SKM-1 (cell line): ENCODE measurements at regions not wholly inside any gene's neighbourhood (a gene's known extent, or its start where the extent isn't known, plus 50 kb on each side); places are given as distances from the start of the nearest gene placed in this dataset.
"Not testable (repeated sequence)": the region's sequence is repeated elsewhere in the genome, so short reads cannot be mapped to it uniquely, and the experiment has no call there.

Source experiments
- DNase-seq: peaks from one replicate; lab custom pipeline; 2025; ENCODE audit not compliant: unreplicated experiment; lab: John Stamatoyannopoulos, UW

DNA sequence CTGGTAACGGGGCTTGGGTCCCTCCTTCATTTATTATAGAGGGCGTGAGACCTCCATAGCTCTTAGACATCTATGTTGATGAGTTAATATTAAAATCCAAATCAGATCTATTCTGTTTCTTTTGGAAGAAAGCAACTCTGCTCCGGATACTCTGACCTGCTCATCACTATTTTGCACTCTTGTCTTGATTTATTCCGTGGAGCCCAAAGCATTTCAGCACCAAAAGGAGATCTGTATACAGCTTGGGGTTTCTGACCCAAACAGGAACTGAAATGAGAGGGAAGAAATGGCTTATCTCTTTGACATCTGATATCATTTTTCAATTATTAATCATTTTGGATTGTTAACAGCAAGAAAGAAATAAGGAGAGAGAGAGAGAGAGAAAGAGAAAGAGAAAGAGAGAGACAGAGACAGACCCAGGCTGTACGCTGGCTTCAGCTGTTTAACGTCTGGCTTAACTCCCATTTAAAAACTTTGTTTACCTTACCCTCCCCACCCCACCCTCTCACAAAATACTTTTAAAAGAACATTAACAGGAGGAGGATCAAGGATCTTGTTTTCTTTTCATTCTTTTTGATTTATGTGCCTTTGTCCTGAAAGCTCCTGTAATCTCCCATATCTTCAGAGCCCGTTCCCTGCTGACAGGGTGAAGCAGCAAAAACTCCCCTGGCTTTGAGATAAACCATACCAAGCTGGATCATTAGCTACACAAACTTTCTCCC, 231.4 kb upstream of the TUT7 start:
- DNase-seq: no peak

DNA sequence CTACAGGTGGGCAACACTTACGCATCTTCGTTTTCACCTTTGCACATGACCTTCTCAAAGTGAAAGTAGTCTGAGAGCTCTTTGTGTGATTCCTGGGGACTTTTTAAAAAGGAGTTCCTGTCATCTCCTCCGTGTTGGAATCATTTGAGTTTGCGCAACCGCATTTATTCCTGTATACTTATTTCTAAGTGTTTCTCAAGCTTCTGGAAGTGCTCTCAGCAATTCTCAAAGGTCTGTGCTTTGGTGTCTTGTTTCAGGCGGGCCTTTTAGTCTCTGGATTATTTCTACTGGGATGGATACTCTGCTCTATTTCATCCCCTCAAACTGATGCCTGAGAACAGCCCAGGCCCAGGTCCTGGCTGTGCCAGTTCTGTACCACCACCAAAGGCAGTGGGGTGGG, 226.5 kb upstream of the TUT7 start:
- no peak for DNase-seq

GRCh38 chr9:86578722-86579121, 224.5 kb upstream of the TUT7 start:
- no peak for DNase-seq

GRCh38 chr9:86577420-86578333, 223.5 kb upstream of the TUT7 start:
- DNase-seq: no peak

- no peak for DNase-seq
Observed at GRCh38 chr9:86575825-86576525, 221.8 kb upstream of the TUT7 start.

DNA sequence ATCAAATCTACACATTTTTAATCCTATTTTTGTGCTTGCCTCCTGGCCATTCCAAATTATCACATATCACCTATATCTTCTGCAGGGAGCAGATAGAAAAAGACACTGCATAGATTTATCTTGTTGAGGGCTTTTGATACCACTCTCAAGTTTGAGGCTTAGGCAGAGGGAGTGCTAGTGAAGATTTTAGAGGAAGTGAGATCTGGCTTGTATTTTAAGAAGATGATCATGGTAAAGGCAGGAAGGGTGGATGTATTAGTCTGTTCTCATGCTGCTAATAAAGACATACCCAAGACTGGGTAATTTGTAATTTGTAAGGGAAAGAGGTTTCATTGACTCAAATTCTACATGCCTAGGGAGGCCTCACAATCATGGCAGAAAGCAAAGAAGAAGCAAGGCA, 220.9 kb upstream of the TUT7 start:
- no peak for DNase-seq

- no peak for DNase-seq
Observed at GRCh38 chr9:86573886-86574285, 219.7 kb upstream of the TUT7 start.

DNA sequence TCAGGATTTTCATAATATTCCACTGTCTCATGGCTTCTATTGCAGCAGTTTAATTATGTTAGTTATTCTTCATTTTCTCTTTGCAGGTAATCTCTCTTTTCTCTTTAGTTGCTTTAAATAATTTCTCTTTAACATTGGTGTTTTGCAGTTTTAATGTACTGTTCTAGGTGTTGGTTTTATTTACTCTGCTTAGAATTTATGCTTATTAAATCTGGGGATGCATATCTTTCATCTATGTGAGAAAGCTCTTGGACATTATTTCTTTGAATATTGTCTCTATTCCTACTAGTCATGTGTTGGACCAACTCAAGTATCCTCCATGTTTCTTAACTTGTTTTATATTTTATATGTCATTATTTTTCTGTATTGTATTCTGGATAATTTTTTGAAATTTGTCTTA, 218.7 kb upstream of the TUT7 start:
- no peak for DNase-seq

DNA sequence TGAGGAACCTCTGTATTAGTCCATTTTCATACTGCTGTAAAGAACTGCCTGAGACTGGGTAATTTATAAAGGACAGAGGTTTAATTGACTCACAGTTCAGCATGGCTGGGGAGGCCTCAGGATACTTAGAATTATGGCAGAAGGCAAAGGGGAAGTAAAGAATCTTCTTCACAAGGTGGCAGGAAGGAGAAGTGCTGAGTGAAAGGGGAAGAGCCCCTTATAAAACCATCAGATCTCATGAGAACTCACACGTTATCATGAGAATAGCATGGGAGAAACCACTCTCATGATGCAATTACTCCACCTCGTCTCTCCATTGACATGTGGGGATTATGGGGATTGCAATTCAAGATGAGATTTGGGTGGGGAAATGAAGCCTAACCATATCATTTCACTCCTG, 211.4 kb upstream of the TUT7 start:
- DNase-seq: not testable (repeated sequence)

GRCh38 chr9:86563936-86564335, 209.7 kb upstream of the TUT7 start:
- DNase-seq: no peak

DNA sequence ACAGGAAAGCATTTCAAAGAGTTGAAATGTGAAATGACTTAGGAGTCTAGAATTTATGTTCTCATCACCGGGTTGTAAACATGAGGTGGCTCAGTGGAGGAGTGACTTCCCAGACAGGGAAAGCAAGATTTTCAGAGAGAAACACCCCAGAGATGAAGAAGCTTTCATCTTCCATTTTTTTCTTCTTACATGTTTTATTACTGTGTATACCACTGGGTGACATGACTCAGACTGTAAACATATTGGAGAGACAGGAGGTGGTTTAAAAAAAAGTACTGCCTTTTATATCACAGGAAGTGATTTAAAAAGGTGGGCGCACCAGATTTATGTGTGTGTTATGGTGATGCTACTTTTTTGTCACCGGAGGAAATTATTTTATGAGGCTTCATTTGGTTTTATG, 209.1 kb upstream of the TUT7 start:
- no peak for DNase-seq

DNA sequence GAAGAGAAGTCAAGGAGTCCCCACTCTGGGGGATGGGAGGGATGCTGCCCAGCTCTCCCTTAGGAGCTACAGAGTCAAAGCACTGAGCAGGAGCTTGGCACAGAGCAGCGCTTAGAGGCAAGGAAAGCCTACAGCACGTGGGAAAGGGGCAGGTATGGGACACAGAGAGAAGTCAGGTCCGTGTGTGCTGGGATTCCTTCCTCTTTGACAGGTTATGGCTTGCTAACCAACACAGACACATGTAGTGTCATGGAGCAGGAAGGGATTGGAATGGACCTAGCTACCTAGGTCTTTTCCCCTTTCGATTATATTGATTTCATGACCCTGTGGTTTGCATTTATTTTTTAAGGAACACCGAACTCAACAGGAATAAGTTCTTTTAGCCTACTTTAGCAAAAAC, 208.5 kb upstream of the TUT7 start:
- DNase-seq: no peak

DNA sequence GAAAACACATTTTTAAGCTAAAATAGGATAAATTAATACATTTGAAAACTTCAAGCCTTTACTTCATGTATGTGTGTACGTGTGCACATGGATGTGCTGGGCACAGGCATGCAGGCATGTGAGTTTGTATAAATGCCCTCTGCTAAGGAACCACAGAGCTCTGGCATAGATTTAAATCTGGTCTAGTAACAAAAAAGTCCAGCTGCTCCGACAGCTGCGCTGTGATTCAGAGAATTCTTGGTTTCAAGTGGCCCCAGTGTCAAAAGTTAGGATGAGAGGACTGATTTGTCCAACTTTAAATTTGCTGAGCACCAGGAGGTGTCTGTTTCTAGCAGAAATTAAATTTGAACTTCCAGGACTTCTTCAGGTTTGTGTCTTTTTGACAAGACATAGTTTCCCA, 203.7 kb upstream of the TUT7 start:
- no peak for DNase-seq

GRCh38 chr9:86557063-86557766, 203.0 kb upstream of the TUT7 start:
- DNase-seq: no peak

DNA sequence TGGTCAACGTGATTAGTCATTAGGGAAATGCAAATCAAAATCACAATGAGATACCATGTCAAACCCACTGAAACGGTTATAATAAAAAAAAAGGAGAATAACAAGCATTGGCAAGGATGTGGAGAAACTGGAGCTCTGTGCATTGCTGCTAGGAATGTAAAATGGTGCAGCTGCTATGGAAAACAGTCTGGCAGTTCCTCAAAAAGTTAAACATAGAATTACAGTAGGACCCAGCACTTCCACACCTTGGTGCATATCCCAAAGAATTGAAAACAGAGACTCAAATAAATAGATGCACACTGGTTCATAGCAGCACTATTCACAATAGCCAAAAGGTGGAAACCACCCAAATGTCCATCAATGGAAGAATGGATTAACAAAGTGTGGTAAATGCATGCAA, 201.5 kb upstream of the TUT7 start:
- no peak for DNase-seq

DNA sequence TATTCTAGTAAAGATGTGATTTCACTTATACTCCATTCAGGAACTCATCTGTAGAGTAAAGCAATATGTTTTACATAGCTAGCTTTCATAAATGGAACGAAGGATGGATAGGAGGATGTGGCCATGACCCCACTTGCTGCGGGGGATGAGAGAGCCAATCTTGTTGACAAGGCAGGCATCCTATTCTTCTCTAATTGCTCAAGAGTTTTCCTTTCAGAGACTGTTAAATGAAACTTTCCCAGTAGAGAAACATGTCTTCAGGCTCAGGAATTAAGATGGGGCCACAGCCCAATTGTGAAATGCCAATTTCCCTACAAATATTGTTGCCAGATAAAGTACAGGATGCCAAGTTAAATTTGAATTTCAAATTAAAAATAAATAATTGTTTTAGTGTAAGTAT, 196.2 kb upstream of the TUT7 start:
- DNase-seq: no peak

- no peak for DNase-seq
Observed at GRCh38 chr9:86549920-86550319, 195.7 kb upstream of the TUT7 start.

- DNase-seq: no peak
Observed at GRCh38 chr9:86549401-86549811, 195.2 kb upstream of the TUT7 start.

DNA sequence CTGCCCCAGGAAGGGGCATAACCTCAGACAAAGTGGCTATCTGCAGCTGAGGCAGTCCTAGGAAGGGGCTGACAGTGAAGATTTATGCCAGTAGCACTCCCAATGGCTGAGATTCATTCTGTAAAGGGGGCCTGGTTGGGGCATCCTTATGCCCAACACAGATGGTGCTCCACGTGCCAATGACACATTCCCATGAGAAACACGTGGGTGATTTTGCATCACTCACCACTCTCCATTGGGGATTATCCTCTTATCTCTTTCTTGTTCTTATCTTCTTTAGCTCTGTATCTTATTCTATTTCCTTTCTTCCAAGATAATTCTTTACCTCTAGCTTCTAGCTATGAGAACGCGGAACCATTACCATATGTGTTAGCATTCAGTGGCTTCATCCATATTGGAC, 194.0 kb upstream of the TUT7 start:
- DNase-seq: no peak

DNA sequence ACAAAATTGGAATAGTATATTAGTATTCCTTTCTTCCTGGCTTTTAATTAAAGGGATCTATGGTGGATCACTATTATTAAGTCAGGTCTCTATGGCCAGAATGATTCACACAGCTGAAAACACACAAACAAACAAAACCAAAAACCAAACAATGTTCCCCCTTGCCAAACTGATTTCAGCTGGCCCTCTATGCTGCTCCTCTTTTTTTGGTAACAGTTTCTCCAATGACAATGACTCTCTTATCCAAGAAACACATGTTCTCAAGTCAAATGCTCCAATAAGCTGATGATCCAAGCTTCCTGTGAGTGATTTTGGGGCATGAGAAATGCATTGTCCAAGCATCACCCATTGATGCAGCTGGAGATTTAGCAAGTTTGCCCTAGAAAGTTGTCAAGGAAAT, 193.4 kb upstream of the TUT7 start:
- DNase-seq: no peak

DNA sequence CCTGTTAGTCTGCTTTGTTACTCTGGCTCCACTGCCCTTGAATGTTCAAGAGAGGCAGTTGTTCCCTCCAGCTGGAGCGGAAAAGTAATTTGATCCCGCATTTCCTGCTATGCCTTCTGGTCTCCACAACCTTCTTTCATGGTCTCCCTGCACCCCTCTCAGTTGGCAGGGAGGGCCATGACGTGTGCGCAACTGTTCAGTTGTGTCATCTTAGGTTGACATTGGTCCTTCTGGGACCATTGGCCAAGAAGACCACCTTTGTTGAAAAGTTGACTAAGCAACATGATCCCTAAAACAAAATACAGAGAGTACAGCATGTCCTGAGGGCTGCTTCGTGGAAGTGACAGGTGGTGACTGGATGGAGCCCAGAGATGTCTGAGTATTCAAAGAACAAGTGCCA, 192.5 kb upstream of the TUT7 start:
- no peak for DNase-seq
